Neural cell (in vitro differentiated cells): ENCODE measurements at regions not wholly inside any gene's neighbourhood (a gene's known extent, or its start where the extent isn't known, plus 50 kb on each side); places are given as distances from the start of the nearest gene placed in this dataset.
"Not testable (repeated sequence)": the region's sequence is repeated elsewhere in the genome, so short reads cannot be mapped to it uniquely, and the experiment has no call there.

ENCODE experiments used
- H2AFZ ChIP-seq: fragments of 200-600, 300-800 bp; sonication (generic), shearing (Covaris generic); 2 replicates; pipeline ENCODE4 v1.6.0; 2014; ENCODE audit warnings: low read depth, mild to moderate bottlenecking, antibody characterized with exemption, low read length, moderate library complexity
- H3F3A ChIP-seq: fragments of 200-600 bp; shearing (Covaris generic); 2 replicates; pipeline ENCODE4 v1.6.1; 2016; ENCODE audit warnings: mild to moderate bottlenecking, moderate library complexity, mixed read lengths, antibody characterized with exemption, low read length; ENCODE audit not compliant: insufficient read depth, poor library complexity, severe bottlenecking
- H3K27ac ChIP-seq: fragments of 200-600, 300-800 bp; sonication (generic), shearing (Covaris generic); 2 replicates; pipeline ENCODE4 v1.5.1; 2014; ENCODE audit warnings: mild to moderate bottlenecking, low read length, moderate library complexity
- H3K27me3 ChIP-seq: fragments of 300-800, 200-600 bp; sonication (generic), shearing (Covaris generic); 2 replicates; pipeline ENCODE4 v1.6.0; 2014; ENCODE audit warnings: mild to moderate bottlenecking, low read depth, low read length, moderate library complexity; ENCODE audit not compliant: insufficient read depth
- H3K36me3 ChIP-seq: fragments of 300-800, 200-600 bp; sonication (generic), shearing (Covaris generic); 2 replicates; pipeline ENCODE4 v1.5.1; 2014; ENCODE audit warnings: mild to moderate bottlenecking, antibody characterized with exemption, low read length, moderate library complexity; ENCODE audit not compliant: insufficient read depth
- H3K4me2 ChIP-seq: fragments of 300-800, 200-600 bp; sonication (generic), shearing (Covaris generic); 2 replicates; pipeline ENCODE4 v1.6.0; 2014; ENCODE audit warnings: mild to moderate bottlenecking, low read length
- H3K4me3 ChIP-seq: fragments of 300-800, 200-600 bp; sonication (generic), shearing (Covaris generic); 2 replicates; pipeline ENCODE4 v1.5.1; 2014; ENCODE audit warnings: mild to moderate bottlenecking, low read length, moderate library complexity
- H3K79me2 ChIP-seq: fragments of 200-600 bp; shearing (Covaris generic); replicated peaks from 2 replicates; pipeline ENCODE4 v1.6.0; 2014; ENCODE audit warnings: mild to moderate bottlenecking, low read length, moderate library complexity; ENCODE audit not compliant: insufficient read depth
- H3K9ac ChIP-seq: fragments of 300-800, 200-600 bp; sonication (generic), shearing (Covaris generic); 2 replicates; pipeline ENCODE4 v1.6.1; 2016; ENCODE audit warnings: mild to moderate bottlenecking, low read length, mixed read lengths
- H3K9me2 ChIP-seq: fragments of 200-600 bp; shearing (Covaris generic); 2 replicates; pipeline ENCODE4 v1.6.1; 2016; ENCODE audit warnings: mild to moderate bottlenecking, low read length, mixed read lengths; ENCODE audit not compliant: insufficient read depth
- H3K9me3 ChIP-seq: fragments of 200-600, 300-800 bp; sonication (generic), shearing (Covaris generic); 2 replicates; pipeline ENCODE4 v1.6.1; 2016; ENCODE audit warnings: mild to moderate bottlenecking, mixed run types, low read length, moderate library complexity, mixed read lengths
- H4K20me1 ChIP-seq: fragments of 200-600 bp; shearing (Covaris generic); 2 replicates; pipeline ENCODE4 v1.6.1; 2016; ENCODE audit warnings: mild to moderate bottlenecking, mixed run types; ENCODE audit not compliant: insufficient read depth
- EP300 ChIP-seq: fragments of 450-650 bp; conservative IDR thresholded peaks from 2 replicates; pipeline ENCODE4 v1.6.1; 2014; ENCODE audit warnings: antibody characterized with exemption, mild to moderate bottlenecking, moderate library complexity; ENCODE audit not compliant: poor library complexity, severe bottlenecking
- POLR2AphosphoS5 ChIP-seq: IDR thresholded peaks from 2 replicates; pipeline ENCODE4 v1.6.1; 2012
- REST ChIP-seq: IDR thresholded peaks from 2 replicates; pipeline ENCODE4 v1.6.1; 2012; ENCODE audit warnings: borderline replicate concordance

- H3K27ac ChIP-seq, H3K27me3 ChIP-seq, H3K4me2 ChIP-seq, H3K4me3 ChIP-seq, H4K20me1 ChIP-seq, H3F3A ChIP-seq, H3K9me3 ChIP-seq, H3K79me2 ChIP-seq, H2AFZ ChIP-seq, H3K9ac ChIP-seq, H3K9me2 ChIP-seq, H3K36me3 ChIP-seq: not testable (repeated sequence)
- TF ChIP-seq POLR2AphosphoS5, result peak; percentile 93
- peak; percentile 97 for TF ChIP-seq EP300
- TF ChIP-seq REST, result peak; percentile 100
Observed at GRCh38 chr5:100101466-100101865, 433.7 kb upstream of the FAM174A start.

- H3K36me3 ChIP-seq, H3K9ac ChIP-seq, H3K79me2 ChIP-seq, H3K4me2 ChIP-seq, H2AFZ ChIP-seq, H3K9me3 ChIP-seq, H3K27ac ChIP-seq, H4K20me1 ChIP-seq, H3K4me3 ChIP-seq, H3F3A ChIP-seq, H3K27me3 ChIP-seq, H3K9me2 ChIP-seq: not testable (repeated sequence)
Observed at GRCh38 chr5:100096328-100096727, 438.8 kb upstream of the FAM174A start.

- H3K9me2 ChIP-seq, H3K9ac ChIP-seq, H3F3A ChIP-seq, H3K79me2 ChIP-seq, H3K4me2 ChIP-seq, H3K27me3 ChIP-seq, H3K36me3 ChIP-seq, H3K9me3 ChIP-seq, H4K20me1 ChIP-seq, H3K27ac ChIP-seq, H3K4me3 ChIP-seq, H2AFZ ChIP-seq: not testable (repeated sequence)
Observed at GRCh38 chr5:100080703-100081102, 454.5 kb upstream of the FAM174A start.

GRCh38 chr5:100079163-100079562, 456.0 kb upstream of the FAM174A start:
- not testable (repeated sequence) for H3K36me3 ChIP-seq, H3K4me3 ChIP-seq, H3K9ac ChIP-seq, H2AFZ ChIP-seq, H4K20me1 ChIP-seq, H3F3A ChIP-seq, H3K9me2 ChIP-seq, H3K27me3 ChIP-seq, H3K27ac ChIP-seq, H3K9me3 ChIP-seq, H3K4me2 ChIP-seq, H3K79me2 ChIP-seq

- H3K79me2 ChIP-seq, H3K36me3 ChIP-seq, H3K27ac ChIP-seq, H3K9me2 ChIP-seq, H2AFZ ChIP-seq, H3F3A ChIP-seq, H3K4me2 ChIP-seq, H3K9ac ChIP-seq, H4K20me1 ChIP-seq, H3K4me3 ChIP-seq, H3K27me3 ChIP-seq, H3K9me3 ChIP-seq: not testable (repeated sequence)
Observed at GRCh38 chr5:100066020-100066419, 469.2 kb upstream of the FAM174A start.
